HUES64 (cell line): ENCODE measurements at regions not wholly inside any gene's neighbourhood (a gene's known extent, or its start where the extent isn't known, plus 50 kb on each side); places are given as distances from the start of the nearest gene placed in this dataset.

Experiments
- H3K27ac ChIP-seq: 2 replicates; pipeline ENCODE4 v1.7.0; 2013; ENCODE audit warnings: low read depth, low read length, inconsistent platforms
- H3K27me3 ChIP-seq: 2 replicates; pipeline ENCODE4 v1.6.1; 2013; ENCODE audit warnings: mild to moderate bottlenecking, low read length; ENCODE audit not compliant: insufficient read depth
- H3K36me3 ChIP-seq: 2 replicates; pipeline ENCODE4 v1.6.1; 2013; ENCODE audit warnings: mild to moderate bottlenecking, low read length; ENCODE audit not compliant: insufficient read depth
- H3K4me1 ChIP-seq: 2 replicates; pipeline ENCODE4 v1.6.1; 2013; ENCODE audit warnings: mild to moderate bottlenecking, low read length, moderate library complexity; ENCODE audit not compliant: insufficient read depth
- H3K4me3 ChIP-seq: 2 replicates; pipeline ENCODE4 v1.5.1; 2013; ENCODE audit warnings: mild to moderate bottlenecking, low read length, moderate library complexity
- H3K9ac ChIP-seq: 2 replicates; pipeline ENCODE4 v1.6.1; 2013; ENCODE audit warnings: mild to moderate bottlenecking, low read depth, low read length
- H3K9me3 ChIP-seq: 2 replicates; pipeline ENCODE4 v1.6.1; 2013; ENCODE audit warnings: low read depth, low read length; ENCODE audit not compliant: insufficient read depth
- WGBS: fragments of 150-250, 120-280 bp; methylation state at CpG from one replicate; pipeline ENCODE4 v1.1.7; 2013; ENCODE audit warnings: missing lambda C conversion rate; 5-methylcytosine and 5-hydroxymethylcytosine counted together

GRCh38 chr14:29360656-29361055 lies 567.0 kb downstream of the PRKD1 start:
- H3K4me3 ChIP-seq = no peak overlapping the region
- H3K27me3 ChIP-seq = no peaks in the 10 kb centered on the region
- WGBS = 74% methylated on average over 3 of the region's 3 CpGs
- no peak overlapping the region for H3K27ac ChIP-seq
- no peaks in the 10 kb centered on the region for H3K36me3 ChIP-seq
- H3K9me3 ChIP-seq = no peaks in the 10 kb centered on the region
- H3K4me1 ChIP-seq = no peaks in the 10 kb centered on the region
- no peak overlapping the region for H3K9ac ChIP-seq

DNA sequence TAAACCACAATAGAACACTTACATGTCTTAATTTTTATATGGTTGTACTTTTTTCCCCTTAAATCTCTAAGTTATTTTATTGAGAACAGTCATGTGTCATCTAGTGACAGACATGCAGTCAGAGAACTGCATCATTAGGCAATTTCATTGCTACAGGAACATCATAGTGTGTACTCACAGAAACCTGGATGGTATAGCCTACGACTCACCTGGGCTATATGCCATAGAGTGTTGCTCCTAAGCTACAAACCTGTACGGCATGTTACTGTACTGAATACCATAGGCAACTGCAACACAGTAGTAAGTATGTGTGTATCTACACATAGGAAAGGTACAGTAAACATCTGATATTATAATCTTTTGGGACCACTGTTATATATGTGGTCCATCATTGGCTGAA lies 557.6 kb downstream of the PRKD1 start:
- Histone ChIP-seq H3K27me3 (no peaks in the 10 kb centered on the region), H3K4me3 (no peak overlapping the region), H3K9me3 (no peaks in the 10 kb centered on the region), H3K36me3 (no peaks in the 10 kb centered on the region), H3K27ac (no peak overlapping the region), H3K4me1 (no peaks in the 10 kb centered on the region), H3K9ac (no peak overlapping the region)
- WGBS = 98% methylated on average over 2 of the region's 2 CpGs

- H3K36me3 ChIP-seq = no peaks in the 10 kb centered on the region
- no peaks in the 10 kb centered on the region for H3K27me3 ChIP-seq
- no peak overlapping the region for H3K4me3 ChIP-seq
- WGBS = 91% methylated on average over 4 of the region's 4 CpGs
- no peak overlapping the region for H3K27ac ChIP-seq
- no peaks in the 10 kb centered on the region for H3K4me1 ChIP-seq
- H3K9ac ChIP-seq = no peak overlapping the region
- H3K9me3 ChIP-seq = no peaks in the 10 kb centered on the region
Observed at GRCh38 chr14:29376237-29376636, 551.4 kb downstream of the PRKD1 start.

- Histone ChIP-seq H3K9ac (no peak overlapping the region), H3K4me3 (no peak overlapping the region), H3K9me3 (no peaks in the 10 kb centered on the region), H3K27me3 (no peaks in the 10 kb centered on the region), H3K4me1 (peaks cover 3% of the 10 kb centered on the region; the same call in 1 of the 2 replicates), H3K36me3 (no peaks in the 10 kb centered on the region), H3K27ac (no peak overlapping the region)
- WGBS = 95% methylated on average over 12 of the region's 12 CpGs
Observed at GRCh38 chr14:29380826-29381225, 546.8 kb downstream of the PRKD1 start.

DNA sequence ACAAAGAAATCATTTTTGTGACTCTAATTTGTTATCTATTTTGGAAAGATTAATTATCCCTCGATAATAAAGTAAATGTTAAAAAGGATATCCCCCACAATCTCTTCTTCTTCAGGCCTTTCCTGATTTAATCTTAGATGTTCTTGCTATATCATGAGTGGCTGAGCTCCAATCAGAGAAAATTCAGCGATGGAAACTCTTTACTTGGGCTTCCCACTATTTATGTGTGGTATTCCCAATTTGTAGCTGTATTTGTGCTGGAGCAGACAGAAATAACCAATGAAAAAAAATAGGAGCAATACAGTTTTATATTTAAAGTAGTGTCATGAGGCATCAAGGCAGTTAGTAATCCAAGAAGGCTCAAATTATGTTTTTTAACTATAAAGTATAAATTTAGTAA lies 539.1 kb downstream of the PRKD1 start:
- no peak overlapping the region for H3K9ac ChIP-seq
- H3K36me3 ChIP-seq = no peaks in the 10 kb centered on the region
- H3K9me3 ChIP-seq = no peaks in the 10 kb centered on the region
- H3K27me3 ChIP-seq = no peaks in the 10 kb centered on the region
- 100% methylated on average over 1 of the region's 2 CpGs for WGBS
- no peak overlapping the region for H3K27ac ChIP-seq
- H3K4me3 ChIP-seq = no peak overlapping the region
- peaks cover 17% of the 10 kb centered on the region; the same call in 1 of the 2 replicates for H3K4me1 ChIP-seq

GRCh38 chr14:29390081-29390832 lies 537.4 kb downstream of the PRKD1 start:
- H3K4me3 ChIP-seq = no peak overlapping the region
- no peak overlapping the region for H3K9ac ChIP-seq
- no peaks in the 10 kb centered on the region for H3K36me3 ChIP-seq
- no peaks in the 10 kb centered on the region for H3K27me3 ChIP-seq
- WGBS = 53% methylated on average over 16 of the region's 16 CpGs
- peaks cover 17% of the 10 kb centered on the region; the same call in 1 of the 2 replicates for H3K4me1 ChIP-seq
- no peaks in the 10 kb centered on the region for H3K9me3 ChIP-seq
- H3K27ac ChIP-seq = no peak overlapping the region

GRCh38 chr14:29391231-29391630 lies 536.4 kb downstream of the PRKD1 start:
- 93% methylated on average over 4 of the region's 4 CpGs for WGBS
- no peaks in the 10 kb centered on the region for H3K36me3 ChIP-seq
- no peak overlapping the region for H3K4me3 ChIP-seq
- peaks cover 17% of the 10 kb centered on the region; the same call in 1 of the 2 replicates for H3K4me1 ChIP-seq
- no peaks in the 10 kb centered on the region for H3K27me3 ChIP-seq
- no peaks in the 10 kb centered on the region for H3K9me3 ChIP-seq
- H3K27ac ChIP-seq = no peak overlapping the region
- no peak overlapping the region for H3K9ac ChIP-seq

GRCh38 chr14:29391801-29392200 lies 535.8 kb downstream of the PRKD1 start:
- 100% methylated on average over 2 of the region's 2 CpGs for WGBS
- no peaks in the 10 kb centered on the region for H3K27me3 ChIP-seq
- H3K4me3 ChIP-seq = no peak overlapping the region
- peaks cover 17% of the 10 kb centered on the region; the same call in 1 of the 2 replicates for H3K4me1 ChIP-seq
- no peak overlapping the region for H3K27ac ChIP-seq
- no peaks in the 10 kb centered on the region for H3K36me3 ChIP-seq
- H3K9me3 ChIP-seq = no peaks in the 10 kb centered on the region
- H3K9ac ChIP-seq = no peak overlapping the region

DNA sequence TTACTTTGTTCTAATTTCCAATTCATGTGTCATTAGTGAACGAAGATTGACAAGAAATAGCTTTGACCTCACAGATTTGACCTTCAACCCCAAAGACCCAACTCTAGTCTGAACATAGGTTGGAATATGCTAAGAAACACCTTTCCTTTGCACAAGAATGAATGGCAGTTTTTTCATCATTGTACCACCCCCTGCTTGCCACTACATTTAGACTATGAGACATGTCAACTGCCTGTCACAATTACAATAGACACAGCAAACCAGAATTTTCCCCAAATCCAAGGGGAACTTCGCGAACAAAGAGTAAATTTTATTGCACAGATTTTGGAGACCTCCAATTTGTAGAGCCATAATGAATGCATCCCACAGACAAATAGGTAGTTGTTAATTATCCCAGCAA lies 535.4 kb downstream of the PRKD1 start:
- H3K9ac ChIP-seq = no peak overlapping the region
- H3K27me3 ChIP-seq = no peaks in the 10 kb centered on the region
- H3K4me3 ChIP-seq = no peak overlapping the region
- no peaks in the 10 kb centered on the region for H3K9me3 ChIP-seq
- H3K27ac ChIP-seq = no peak overlapping the region
- peaks cover 17% of the 10 kb centered on the region; the same call in 1 of the 2 replicates for H3K4me1 ChIP-seq
- H3K36me3 ChIP-seq = no peaks in the 10 kb centered on the region
- 98% methylated on average over 3 of the region's 3 CpGs for WGBS

DNA sequence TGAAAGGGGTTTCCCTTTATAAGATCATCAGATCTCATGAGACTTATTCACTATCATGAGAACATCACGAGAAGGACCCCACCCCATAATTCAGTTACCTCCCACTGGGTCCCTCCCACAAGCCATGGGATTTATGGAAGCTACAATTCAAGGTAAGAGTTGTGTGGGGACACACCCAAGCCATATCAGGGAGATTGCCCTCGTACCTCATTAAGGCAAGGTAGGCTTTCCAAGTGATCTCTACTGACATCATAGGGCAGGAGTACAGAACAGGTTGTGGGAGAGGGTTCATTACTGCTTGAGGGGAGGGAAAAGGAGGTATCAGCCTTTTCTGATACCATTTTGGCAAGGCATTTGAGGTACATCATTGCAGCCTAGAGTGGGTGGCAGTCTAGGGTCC lies 524.6 kb downstream of the PRKD1 start:
- WGBS = 93% methylated on average over 1 of the region's 2 CpGs
- no peaks in the 10 kb centered on the region; the same call in 1 of the 2 replicates for H3K27me3 ChIP-seq

GRCh38 chr14:29410581-29410980 lies 517.1 kb downstream of the PRKD1 start:
- Histone ChIP-seq H3K4me1 (no peaks in the 10 kb centered on the region), H3K36me3 (no peaks in the 10 kb centered on the region), H3K9me3 (peaks cover 14% of the 10 kb centered on the region; the same call in 1 of the 2 replicates), H3K27me3 (no peaks in the 10 kb centered on the region), H3K27ac (no peak overlapping the region), H3K4me3 (no peak overlapping the region), H3K9ac (no peak overlapping the region)
- 92% methylated on average over 2 of the region's 2 CpGs for WGBS

More for the DNA sequence above, 524.6 kb downstream of the PRKD1 start:
- Histone ChIP-seq H3K9ac (no peak overlapping the region), H3K4me1 (no peaks in the 10 kb centered on the region), H3K36me3 (no peaks in the 10 kb centered on the region), H3K27ac (no peak overlapping the region), H3K4me3 (no peak overlapping the region), H3K9me3 (peaks cover 6% of the 10 kb centered on the region; the same call in 1 of the 2 replicates)
